NCI-H460 (cell line): ENCODE measurements at regions not wholly inside any gene's neighbourhood (a gene's known extent, or its start where the extent isn't known, plus 50 kb on each side); places are given as distances from the start of the nearest gene placed in this dataset.
"Not testable (repeated sequence)": the region's sequence is repeated elsewhere in the genome, so short reads cannot be mapped to it uniquely, and the experiment has no call there.

Experiments used
- DNase-seq: peaks from one replicate; pipeline ENCODE4 v3.0.0-alpha.2; 2016; ENCODE audit warnings: low read depth; ENCODE audit errors: extremely low read depth

DNA sequence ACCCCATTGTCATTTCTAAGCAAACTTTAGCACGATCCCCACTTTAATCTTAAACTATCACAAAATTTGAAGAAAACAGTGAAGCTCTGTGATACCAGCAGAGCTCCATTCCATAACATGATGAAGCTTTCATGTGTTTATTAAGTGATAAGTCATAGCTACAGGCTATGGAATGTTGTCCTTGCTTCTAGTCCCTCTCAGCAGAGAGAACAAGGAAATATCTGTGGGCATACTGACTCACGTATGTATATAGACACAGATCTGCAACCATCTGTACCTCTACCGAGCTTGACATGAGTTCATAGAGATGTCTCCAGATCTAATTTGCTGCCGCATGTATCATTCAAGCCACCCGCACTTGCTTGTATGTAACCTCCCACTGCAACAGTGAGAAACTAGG lies 588.9 kb downstream of the ETS1 start:
- no peak for DNase-seq

DNA sequence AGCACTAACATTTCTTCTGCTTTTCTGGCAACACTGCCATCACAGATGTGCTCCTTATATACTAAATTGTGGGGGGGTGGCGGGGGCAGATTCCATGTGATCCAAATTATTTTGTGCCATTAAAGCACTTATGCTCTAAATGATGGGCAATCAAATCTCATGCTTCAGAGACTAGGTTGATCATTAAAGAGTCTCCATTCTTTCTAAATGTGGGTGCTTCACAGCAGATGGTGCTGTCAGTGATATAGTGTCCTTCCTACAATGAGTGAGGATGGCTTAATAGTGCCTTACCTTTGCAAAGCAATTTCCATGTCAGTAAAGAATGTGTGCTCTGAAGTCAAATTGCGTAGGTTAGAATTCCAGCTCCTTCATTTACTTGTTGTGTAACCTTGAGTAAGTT lies 589.8 kb downstream of the ETS1 start:
- no peak for DNase-seq

DNA sequence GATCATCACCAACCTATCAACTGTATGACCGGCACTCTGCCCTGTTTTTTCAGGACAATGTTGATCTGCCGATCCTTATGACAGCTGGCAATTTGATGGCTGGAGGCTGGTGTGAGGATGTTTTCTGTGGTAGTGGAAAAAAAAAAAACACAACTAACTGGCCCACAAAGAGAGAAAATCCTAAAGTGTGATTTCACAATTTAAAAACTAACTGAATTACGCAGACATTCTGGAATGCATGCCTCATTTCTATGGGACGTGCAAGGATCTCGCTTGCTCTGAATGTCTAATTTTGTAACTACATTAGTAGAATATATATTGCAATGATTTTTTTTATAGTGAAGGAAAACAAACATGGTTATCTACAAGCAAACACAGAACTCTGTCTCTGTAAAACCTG lies 590.5 kb downstream of the ETS1 start:
- DNase-seq, result no peak

DNA sequence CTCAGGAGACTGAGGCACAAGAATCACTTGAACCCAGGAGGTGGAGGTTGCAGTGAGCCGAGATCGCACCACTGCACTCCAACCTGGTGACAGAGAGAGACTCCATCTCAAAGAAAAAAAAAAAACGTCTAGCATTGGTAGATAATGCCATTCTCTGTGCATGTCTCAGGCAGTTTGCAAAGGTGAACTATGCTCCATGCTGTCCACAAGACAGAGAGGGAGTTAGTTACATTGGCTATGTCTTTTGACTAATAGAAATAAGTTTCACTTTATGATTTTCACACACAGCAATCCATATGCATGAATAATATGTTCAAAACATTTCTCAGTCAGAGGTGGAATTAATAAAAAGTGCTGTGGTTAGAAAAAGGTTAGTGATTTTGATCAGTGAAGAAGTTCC lies 591.4 kb downstream of the ETS1 start:
- DNase-seq, result no peak

DNA sequence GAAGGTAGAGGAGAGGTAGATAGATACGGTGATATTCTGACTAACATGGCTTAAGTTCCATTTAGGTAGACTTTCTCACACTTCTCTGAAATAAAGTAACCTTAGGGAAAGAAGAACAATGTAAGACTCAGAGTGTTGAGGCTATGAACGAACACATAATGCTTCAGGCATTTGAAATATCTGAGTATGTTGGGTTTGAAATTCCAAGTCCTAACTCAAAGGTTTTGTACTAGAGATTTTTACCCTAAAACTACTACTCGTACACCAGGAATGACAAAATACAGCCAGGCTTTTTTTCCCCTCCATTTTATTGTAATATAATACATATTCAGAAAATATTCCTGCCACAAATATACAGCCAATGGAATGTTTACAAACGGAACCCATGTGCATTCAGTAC lies 592.6 kb downstream of the ETS1 start:
- DNase-seq, result no peak

DNA sequence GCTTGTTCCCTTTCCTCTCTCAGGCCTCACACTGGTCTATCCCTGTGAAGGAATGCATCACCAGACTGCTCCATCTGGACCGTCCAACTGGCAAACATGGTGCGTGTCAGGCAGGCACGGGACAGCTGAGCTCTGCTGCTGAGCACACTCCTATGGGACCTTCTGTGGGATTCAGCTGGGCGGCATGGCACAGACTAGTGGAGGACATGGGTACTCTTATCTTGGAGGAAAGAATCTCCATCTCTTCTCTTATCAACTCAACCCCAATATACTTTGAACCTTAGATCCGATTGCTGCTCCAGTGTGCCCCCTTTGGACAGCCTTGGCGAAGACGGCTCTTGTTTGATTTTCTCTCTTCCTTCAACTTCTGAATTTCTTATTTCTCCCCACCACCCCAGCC lies 593.6 kb downstream of the ETS1 start:
- no peak for DNase-seq

DNA sequence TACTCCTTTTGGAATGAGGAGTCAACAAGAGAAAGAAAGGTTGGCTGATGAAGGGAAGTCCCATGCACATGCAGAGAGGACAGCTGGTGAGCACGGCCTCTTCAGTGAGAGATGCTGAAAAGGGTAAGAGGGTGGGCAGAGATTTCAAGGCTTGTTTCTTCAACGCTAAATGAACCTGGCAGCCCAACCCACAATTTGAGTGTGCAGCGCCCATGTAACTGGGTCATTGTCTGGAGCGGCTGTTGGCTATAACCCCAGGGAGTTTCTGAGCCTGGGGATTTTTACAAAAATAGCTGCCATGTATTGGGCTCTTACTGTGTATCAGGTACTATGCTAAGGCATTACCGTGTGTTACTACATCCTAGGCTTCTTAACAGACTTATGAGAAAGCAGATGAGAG lies 594.1 kb downstream of the ETS1 start:
- no peak for DNase-seq

DNA sequence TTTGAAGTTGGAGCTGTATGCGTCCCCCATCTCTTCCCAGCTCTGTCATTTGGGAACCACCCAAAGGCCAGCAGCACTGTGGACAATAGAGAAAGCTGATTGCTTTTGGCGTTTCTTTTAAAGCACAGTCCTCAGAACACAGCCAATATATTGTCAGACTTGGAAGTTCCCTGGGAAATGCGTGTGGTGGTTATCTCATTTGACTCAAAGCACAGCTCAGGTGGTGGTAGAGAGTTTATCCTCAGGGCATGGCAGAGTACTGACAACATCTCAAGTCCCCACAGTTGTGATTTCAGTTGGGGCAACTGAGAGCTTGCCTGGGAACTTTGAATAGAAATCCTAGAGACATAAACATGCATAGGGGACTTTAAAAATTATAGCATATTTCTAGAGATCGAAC lies 601.3 kb downstream of the ETS1 start:
- DNase-seq, result no peak

DNA sequence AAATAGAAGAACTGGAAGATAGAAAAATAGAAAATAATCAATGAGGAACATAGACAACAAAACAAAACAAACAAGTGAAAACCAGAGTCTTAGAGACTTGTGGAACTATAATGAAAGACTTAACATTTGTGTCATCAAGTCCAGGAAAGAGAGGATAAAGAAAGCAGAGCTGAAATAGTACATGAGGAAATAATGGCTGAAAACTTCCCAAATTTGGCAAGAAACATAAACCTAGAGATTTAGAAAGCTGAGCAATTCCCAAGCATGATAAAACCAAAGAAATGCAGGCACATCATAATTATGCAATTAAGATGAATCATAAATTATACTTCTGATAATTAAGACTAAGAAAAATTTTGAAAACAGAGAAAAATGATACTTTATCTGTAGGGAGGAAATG lies 614.5 kb downstream of the ETS1 start:
- no peak for DNase-seq

DNA sequence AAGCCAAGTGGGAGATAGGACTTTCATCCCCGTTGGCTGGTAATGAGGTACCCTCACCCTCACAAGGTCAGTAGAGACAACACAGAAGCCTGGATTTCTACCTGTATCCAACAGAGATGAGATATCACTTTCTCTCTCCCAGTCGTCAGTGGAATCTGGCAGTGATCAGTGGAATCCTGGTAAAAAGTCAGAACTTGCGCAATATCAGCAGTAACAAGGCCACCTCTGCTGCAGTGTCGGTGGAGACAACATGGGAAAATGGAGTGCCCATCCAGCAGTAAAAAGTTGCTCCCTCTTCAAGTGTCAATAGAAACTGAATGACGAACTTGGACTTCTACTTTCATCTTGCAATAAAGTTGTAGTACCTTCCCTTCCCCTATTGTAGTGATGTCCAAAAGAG lies 615.9 kb downstream of the ETS1 start:
- no peak for DNase-seq

DNA sequence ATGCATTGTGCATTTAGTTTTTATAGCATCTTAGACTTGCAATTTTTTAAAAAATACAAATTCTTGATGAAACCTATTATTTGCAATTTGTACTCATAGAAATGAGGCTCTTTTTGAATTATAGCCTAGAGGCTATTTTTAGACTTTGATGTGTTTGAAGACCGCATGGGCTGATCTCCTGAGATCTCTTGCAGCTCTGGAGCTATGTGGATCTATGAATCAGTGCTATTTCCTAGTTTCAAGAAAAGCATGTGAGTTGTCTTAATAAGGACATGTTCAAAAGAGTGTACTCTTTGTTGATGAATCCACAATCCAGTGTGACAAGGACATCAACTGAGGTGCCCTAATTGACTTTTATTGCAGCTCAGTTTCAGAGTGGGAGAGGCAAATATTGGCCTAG lies 620.5 kb downstream of the ETS1 start:
- DNase-seq, result no peak

DNA sequence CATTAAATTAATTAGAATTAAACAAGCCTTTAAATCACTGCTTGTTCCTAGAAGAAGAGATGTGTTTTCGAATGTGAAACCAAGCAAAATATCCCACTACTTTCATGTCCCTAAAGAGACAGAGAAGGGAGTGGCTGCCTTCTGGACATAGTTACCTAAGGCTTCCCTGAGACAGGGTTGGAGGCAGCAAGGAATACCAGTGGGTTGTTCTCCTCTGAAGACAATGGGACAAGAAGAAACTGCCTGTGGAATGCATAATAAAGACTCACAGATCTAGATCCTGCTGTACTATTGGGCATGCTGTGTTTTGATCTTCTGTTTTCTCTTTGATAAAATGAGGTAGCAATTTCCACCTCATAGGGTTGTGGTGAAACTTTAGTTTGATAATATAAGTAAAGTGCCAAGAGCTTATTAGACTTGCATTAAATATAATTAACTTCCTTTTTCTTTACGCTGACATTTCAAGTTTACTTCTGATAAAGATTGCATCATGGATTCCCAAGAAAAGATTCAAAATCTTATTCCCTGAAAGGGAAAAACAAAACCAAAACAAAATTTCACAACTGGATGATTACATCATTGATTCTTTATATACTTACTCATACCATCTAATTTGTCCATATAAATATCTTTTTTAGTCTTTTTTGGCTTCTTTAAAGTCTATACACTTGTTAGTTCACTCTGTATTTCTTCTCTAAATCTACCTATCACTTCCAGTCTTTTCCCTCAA lies 621.3 kb downstream of the ETS1 start:
- DNase-seq, result no peak

DNA sequence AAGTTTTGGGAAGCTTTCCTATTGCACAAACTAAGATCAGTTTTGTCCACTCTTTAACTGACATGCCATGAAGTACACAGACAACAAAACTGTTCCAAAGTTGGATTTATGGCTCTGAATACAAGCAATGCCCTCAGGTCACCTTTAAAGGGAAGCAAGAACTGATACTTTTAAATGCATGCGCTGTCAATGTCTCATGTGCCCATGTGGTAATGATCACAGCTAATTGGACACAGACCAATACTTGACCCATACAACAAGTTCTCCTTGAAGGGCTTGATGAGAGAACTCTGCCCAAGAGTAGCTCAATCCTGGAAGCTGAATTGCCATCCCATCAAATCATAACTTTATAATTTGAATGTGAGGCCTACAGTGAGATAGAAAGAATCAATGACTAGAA lies 624.9 kb downstream of the ETS1 start:
- DNase-seq, result no peak

DNA sequence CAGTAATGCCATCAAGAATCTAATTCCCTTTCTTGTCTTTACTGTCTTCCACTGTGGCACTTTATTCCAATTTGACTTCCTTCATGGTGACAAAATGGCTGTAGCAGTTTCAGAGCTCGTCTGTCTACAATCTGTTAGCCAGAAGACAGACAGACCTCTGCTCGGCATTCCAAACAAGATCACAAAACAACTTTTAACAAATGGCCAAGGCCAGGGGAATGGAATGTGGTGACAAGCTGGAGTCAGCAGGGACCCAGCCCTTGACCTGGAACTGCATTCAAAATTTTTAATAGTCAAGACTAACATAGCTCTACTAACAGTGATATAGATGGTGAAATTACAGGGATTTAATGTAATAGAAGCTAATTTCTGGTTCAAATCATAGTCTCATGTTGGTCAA lies 637.2 kb downstream of the ETS1 start:
- DNase-seq, result no peak

DNA sequence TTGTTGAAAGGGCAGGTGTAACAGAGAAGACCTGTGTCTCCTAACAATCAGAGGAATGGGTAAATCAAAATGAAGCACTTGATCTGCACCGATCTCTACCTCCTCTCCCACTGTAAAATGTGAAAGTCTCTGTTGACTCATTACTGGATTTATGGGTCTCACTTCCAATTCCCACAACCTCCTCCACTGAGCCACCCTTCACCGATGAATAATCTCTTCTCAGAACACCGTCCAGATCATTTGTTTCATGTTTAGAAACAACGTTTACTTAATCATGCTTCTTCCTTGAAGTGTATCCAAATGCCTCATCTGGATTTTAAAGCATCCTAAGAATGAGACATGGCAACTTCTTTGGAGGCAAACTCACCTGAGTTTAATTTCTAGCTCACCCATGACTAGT lies 643.6 kb downstream of the ETS1 start:
- no peak for DNase-seq

DNA sequence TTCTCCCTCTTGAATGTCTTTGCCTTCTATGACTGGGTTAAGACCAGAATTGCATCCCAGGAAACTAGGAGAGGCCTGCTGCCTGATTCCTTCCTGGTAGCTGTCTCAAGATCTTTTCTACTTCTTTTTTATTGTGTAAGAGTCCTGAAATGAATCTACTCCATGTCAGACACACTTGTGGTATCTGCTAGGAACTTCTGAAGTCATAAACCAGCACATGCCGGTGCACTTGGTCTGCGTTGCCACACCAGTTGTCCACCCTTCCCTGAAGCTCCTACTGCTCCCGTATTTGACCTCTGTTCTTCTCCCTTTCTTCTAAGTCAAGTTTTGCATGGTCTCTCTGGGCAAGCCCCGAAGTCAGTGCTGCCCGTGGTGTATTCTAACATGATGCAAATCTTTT lies 644.2 kb downstream of the ETS1 start:
- DNase-seq, result no peak

DNA sequence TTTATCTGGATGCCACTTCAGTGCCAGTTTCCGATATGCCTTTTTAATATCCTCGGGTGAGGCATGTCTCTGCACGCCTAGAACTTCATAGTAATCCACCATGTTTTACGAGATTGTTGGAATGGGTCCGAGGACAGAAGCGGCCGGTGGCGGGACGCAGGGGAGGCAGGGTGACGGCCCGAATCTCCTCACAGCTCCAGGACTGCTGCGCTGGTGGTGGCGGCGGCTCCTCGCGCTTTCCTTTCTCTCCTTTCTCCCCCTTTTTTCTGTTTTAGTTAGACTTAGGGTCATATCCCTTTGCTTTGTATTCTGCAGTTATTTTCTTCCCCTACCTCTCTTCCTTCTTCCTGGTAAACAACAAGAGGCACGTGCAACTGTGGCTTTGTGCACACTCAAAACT lies 645.8 kb downstream of the ETS1 start:
- not testable (repeated sequence) for DNase-seq

DNA sequence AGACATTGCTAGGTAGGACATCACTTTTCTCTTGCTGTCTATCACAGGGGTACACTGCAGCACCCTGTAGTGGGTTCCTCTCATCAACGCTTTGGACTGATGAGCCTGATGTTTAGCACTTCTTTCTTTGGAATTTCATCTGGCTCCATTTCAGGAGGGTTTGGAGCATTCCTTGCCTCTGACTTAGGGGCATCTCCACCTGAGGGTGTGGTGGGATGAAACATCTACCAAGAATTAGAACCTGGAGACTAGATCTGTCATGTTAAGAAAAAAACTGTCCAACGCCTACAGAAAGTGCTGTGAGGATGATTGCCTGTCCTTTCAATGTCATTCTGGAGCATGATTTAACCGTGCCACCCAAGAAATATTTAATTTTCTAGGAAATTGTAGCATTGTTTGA lies 648.4 kb downstream of the ETS1 start:
- no peak for DNase-seq

DNA sequence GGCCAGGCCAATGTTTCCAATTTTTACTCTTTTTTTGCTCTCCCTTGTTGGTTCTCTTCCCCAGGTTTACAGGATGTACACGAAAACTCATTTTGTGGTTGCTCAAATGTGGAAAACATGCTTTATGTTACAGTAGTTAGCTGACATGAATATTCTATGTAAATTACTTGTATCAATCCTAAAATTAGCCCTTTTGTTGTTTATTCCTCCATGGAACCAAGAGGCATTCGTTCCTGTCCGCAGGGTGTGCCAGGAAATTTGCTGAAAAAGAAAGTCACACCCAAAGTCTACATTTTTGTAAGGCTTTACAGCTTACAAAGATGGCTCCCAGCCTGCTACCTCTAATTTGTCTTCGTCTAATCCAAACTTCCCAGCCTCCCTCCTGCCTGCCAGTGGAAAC lies 652.3 kb downstream of the ETS1 start:
- no peak for DNase-seq

DNA sequence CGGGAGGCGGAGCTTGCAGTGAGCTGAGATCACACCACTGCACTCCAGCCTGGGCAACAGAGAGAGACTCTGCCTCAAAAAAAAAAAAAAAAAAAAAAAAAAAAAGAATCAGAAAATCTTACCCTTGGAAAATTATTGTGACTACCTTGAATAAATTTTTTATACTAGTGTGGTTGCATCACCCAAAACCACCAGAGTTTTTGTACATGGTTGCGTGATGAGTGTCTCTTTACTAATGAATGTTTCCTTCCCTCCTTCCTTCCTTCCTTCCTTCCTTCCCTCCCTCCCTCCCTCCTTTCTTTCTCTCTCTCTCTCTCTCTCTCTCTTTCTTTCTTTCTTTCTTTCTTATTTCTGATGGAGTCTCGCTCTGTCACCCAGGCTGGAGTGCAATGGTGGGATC lies 653.4 kb downstream of the ETS1 start:
- DNase-seq, result not testable (repeated sequence)

DNA sequence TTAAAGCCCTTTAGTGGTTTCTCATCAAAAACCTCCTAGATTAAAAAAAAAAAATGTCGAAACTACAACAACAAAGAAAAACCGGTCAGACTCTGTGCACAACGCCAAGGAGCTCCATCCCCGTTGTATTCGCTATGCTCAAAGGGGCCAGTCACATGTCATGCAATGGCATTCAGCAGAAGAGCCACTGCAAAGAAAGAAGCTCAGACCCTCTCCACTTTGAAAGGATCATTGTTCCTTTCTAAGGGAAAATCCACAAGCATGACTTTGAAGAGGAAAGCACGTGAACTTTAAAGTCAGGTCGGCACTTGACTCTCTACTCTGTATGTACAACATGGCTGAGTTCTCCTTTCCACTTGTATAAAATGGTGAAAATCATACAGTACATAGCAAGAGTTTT lies 655.6 kb downstream of the ETS1 start:
- DNase-seq, result no peak

DNA sequence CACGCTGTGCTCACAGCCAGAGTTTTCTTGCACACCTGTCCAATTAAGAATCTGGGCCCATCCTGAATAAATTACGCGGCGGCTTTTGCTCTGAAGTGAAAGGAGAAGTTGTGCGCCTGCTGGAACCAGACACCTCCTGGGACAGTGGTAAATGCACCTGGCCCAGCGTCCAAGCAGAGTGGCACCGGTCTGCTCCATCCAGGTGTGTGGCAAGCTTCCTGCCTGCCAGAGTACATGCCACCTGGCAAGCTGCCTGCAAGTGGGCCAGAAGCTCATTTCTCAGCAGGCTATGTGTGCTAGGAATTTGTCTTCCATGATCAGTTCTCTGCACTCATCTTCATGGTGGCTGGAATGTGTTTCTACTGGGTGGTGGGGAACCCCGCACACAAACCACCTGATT lies 660.6 kb downstream of the ETS1 start:
- no peak for DNase-seq

DNA sequence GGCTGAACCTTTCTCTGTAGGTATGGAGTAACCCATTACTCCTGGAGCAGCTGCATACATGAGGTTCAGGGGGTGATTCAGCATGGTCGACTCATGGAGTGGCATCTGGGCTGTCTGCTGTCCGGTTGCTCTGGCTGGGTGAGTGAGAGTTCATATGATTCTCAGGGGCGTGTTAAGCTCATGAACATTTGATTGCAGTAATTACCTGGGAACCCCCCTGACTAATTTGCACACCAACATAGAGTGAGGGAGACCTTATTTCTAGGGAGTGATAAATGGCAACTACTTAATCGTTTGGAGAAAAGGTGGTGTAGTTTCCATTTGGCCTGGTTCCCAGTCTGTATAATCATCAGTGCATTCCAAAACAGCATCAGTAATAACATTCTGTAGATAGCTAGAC lies 661.9 kb downstream of the ETS1 start:
- no peak for DNase-seq
